GM12878 (cell line): ENCODE measurements at regions not wholly inside any gene's neighbourhood (a gene's known extent, or its start where the extent isn't known, plus 50 kb on each side); places are given as distances from the start of the nearest gene placed in this dataset.

Experiments
- ATAC-seq: fragments of 200-7000 bp; cut with Tn5 transposase; 3 replicates; pipeline ENCODE4 v1.9.1; 2020; ENCODE audit warnings: mild to moderate bottlenecking, moderate library complexity
- BruUV-seq: library from RNA; stranded (reverse); fragments of 400-500 nt; replicated peaks from 2 replicates; lab custom pipeline; 2021; lab: Mats Ljungman, UMichigan
- CTCF ChIA-PET: fragments of 300-600 bp; sonication (Branson Sonifier 250); formaldehyde crosslinking; extraction: SDS; loops from one replicate; lab custom pipeline; 2021; ENCODE audit warnings: inconsistent platforms; lab: Yijun Ruan, JAX
- POLR2A ChIA-PET: fragments of 350-600 bp; formaldehyde crosslinking; extraction: SDS; loops from one replicate; lab custom pipeline; 2021; ENCODE audit warnings: inconsistent platforms; lab: Charles Lee
- RAD21 ChIA-PET: fragments of 300-600 bp; sonication (Branson Sonifier 250); formaldehyde crosslinking; loops from one replicate; lab custom pipeline; 2023; ENCODE audit warnings: antibody characterized with exemption; ENCODE audit not compliant: unreplicated experiment; lab: Charles Lee
- SMC1A ChIA-PET: fragments of 300-600 bp; sonication (Branson Sonifier 250); formaldehyde crosslinking; loops from one replicate; lab custom pipeline; 2023; ENCODE audit not compliant: unreplicated experiment, uncharacterized antibody; lab: Charles Lee
- DNase-seq: peaks from one replicate; pipeline ENCODE4 v3.0.0-alpha.2; 2011; ENCODE audit warnings: low read depth, low spot score
- FAIRE-seq: peaks from 3 replicates; lab custom pipeline; 2011; peaks lifted over from hg19 to GRCh38; lab: Jason Lieb, UNC
- H2AFZ ChIP-seq: 2 replicates; pipeline ENCODE4 v1.6.0; 2011; ENCODE audit warnings: low read depth, low read length, control low read depth; ENCODE audit not compliant: control insufficient read depth
- H3K27ac ChIP-seq: 2 replicates; pipeline ENCODE4 v1.5.1; 2011; ENCODE audit warnings: control low read depth; ENCODE audit not compliant: control insufficient read depth, insufficient read depth
- H3K27me3 ChIP-seq, 2 experiments: replicated peaks in 1 of 2; 2 replicates each; pipeline versions ENCODE4 v1.6.0 to v1.6.1; 2011; ENCODE audit warnings: low read length in 1 of 2; ENCODE audit not compliant: control insufficient read depth in 2 of 2, insufficient read depth in 2 of 2
- H3K36me3 ChIP-seq, 2 experiments: 2 replicates each; pipeline ENCODE4 v1.5.1; 2011; ENCODE audit warnings: low read length in 1 of 2; ENCODE audit not compliant: control insufficient read depth in 2 of 2, insufficient read depth in 2 of 2
- H3K4me1 ChIP-seq: 2 replicates; pipeline ENCODE4 v1.6.1; 2011; ENCODE audit warnings: mild to moderate bottlenecking, low read length, moderate library complexity, mixed read lengths; ENCODE audit not compliant: control insufficient read depth, insufficient read depth
- H3K4me2 ChIP-seq: 2 replicates; pipeline ENCODE4 v1.6.0; 2011; ENCODE audit warnings: control low read depth; ENCODE audit not compliant: control insufficient read depth, insufficient read depth
- H3K4me3 ChIP-seq: fragments of 200-600 bp; sonication (generic); 2 replicates; pipeline ENCODE4 v1.5.1; 2016
- H3K79me2 ChIP-seq: 2 replicates; pipeline ENCODE4 v1.6.0; 2011; ENCODE audit warnings: low read length; ENCODE audit not compliant: control insufficient read depth, insufficient read depth
- H3K9ac ChIP-seq: 2 replicates; pipeline ENCODE4 v1.8.0; 2011; ENCODE audit warnings: low read length, control low read depth, mixed read lengths; ENCODE audit not compliant: control insufficient read depth, insufficient read depth
- H3K9me3 ChIP-seq: replicated peaks from 3 replicates; pipeline ENCODE4 v1.5.1; 2011; ENCODE audit warnings: mild to moderate bottlenecking, low read length; ENCODE audit not compliant: control insufficient read depth, insufficient read depth
- H4K20me1 ChIP-seq: 2 replicates; pipeline ENCODE4 v1.6.0; 2011; ENCODE audit not compliant: control insufficient read depth, insufficient read depth
- HSF1 ChIP-seq: fragments of 150-350 bp; IDR thresholded peaks from 2 replicates; pipeline ENCODE4 v1.6.1; 2014; ENCODE audit warnings: mild to moderate bottlenecking, low read depth, low read length
- LARP7 ChIP-seq: fragments of 450-650 bp; IDR thresholded peaks from 2 replicates; pipeline ENCODE4 v1.6.1; 2017; ENCODE audit warnings: mild to moderate bottlenecking
- MTA3 ChIP-seq: IDR thresholded peaks from 2 replicates; pipeline ENCODE4 v1.6.1; 2012; ENCODE audit warnings: low read length, inconsistent platforms, borderline replicate concordance
- RB1 ChIP-seq: fragments of 450-650 bp; formaldehyde crosslinking; IDR thresholded peaks from 2 replicates; pipeline ENCODE4 v1.6.1; 2017; ENCODE audit warnings: mild to moderate bottlenecking, borderline replicate concordance
- ZNF24 ChIP-seq: fragments of 450-650 bp; IDR thresholded peaks from 2 replicates; pipeline ENCODE4 v1.6.1; 2017; ENCODE audit warnings: antibody characterized with exemption, mild to moderate bottlenecking
- ZNF274 ChIP-seq: IDR thresholded peaks from one replicate; pipeline ENCODE4 v1.8.0; 2011; ENCODE audit not compliant: insufficient read length, insufficient read depth
- ZNF687 ChIP-seq: fragments of 450-650 bp; IDR thresholded peaks from 2 replicates; pipeline ENCODE4 v1.6.1; 2017; ENCODE audit warnings: mild to moderate bottlenecking, moderate library complexity
- ZSCAN29 ChIP-seq: fragments of 450-650 bp; IDR thresholded peaks from 2 replicates; pipeline ENCODE4 v1.6.1; 2017; ENCODE audit warnings: mild to moderate bottlenecking, moderate library complexity
- WGBS: methylation state at CpG from one replicate; pipeline ENCODE4 v1.1.6; 2016; ENCODE audit warnings: low lambda C conversion rate; ENCODE audit not compliant: insufficient replicate concordance, insufficient coverage; ENCODE audit errors: missing lambda C conversion rate; 5-methylcytosine and 5-hydroxymethylcytosine counted together
- in situ Hi-C: fragments of 300-500 bp; cut with MboI; formaldehyde crosslinking; loops from 9 replicates; pipeline ENCODE4 v1.14.3; 2018; ENCODE audit warnings: mixed read lengths
- intact Hi-C: fragments of 100-400 bp; cut with micrococcal nuclease; formaldehyde crosslinking; loops from one replicate; pipeline ENCODE4 v1.14.2; 2022; ENCODE audit not compliant: unreplicated experiment

GRCh38 chr4:16310606-16311005 is 84.3 kb upstream of the TAPT1 start:
- H3K27ac ChIP-seq: no peak overlapping the region
- H3K36me3 ChIP-seq: no peaks in the 10 kb centered on the region
- H4K20me1 ChIP-seq: no peaks in the 10 kb centered on the region
- H2AFZ ChIP-seq: no peak overlapping the region
- WGBS: 4% methylated on average over 3 of the region's 3 CpGs
- in situ Hi-C loops: no loop called here
- H3K9me3 ChIP-seq: no peaks in the 10 kb centered on the region
- CTCF ChIA-PET: no interaction called here
- no peaks in the 10 kb centered on the region for H3K27me3 ChIP-seq
- no peaks in the 10 kb centered on the region for H3K4me1 ChIP-seq
- no peak for DNase-seq
- RAD21 ChIA-PET: no interaction called here
- intact Hi-C loops: no loop called here
- no peak overlapping the region for H3K9ac ChIP-seq
- TF ChIP-seq ZNF274: no peak
- no peak for TF ChIP-seq ZNF24
- TF ChIP-seq MTA3: no peak
- TF ChIP-seq LARP7: no peak
- no peak for TF ChIP-seq ZSCAN29
- TF ChIP-seq ZNF687: no peak
- TF ChIP-seq RB1: no peak
- no peak for TF ChIP-seq HSF1
- no peak overlapping the region for H3K4me2 ChIP-seq
- no peak for ATAC-seq
- POLR2A ChIA-PET: no interaction called here
- no peak for FAIRE-seq
- no peaks in the 10 kb centered on the region for H3K79me2 ChIP-seq
- SMC1A ChIA-PET: no interaction called here
- BruUV-seq: no TSS peak
- no peak overlapping the region for H3K4me3 ChIP-seq
